ENCODE measurements at regions not wholly inside any gene's neighbourhood (a gene's known extent, or its start where the extent isn't known, plus 50 kb on each side); places are given as distances from the start of the nearest gene placed in this dataset.

- Mint-ChIP-seq H3K27ac (no peak overlapping the region), H3K36me3 (no peaks in the 10 kb centered on the region), H3K4me1 (peaks cover 0 to 5% of the 10 kb centered on the region in 2 donors), H3K4me3 (no peak overlapping the region), H3K9me3 (no peaks in the 10 kb centered on the region), H3K27me3 (ENCODE audit: low read depth in 2 of 2) (no peaks in the 10 kb centered on the region)
- DNase-seq (no peak), ATAC-seq (no peak)
- H3K27me3 ChIP-seq (ENCODE audit: control insufficient read depth, insufficient read depth, low read length), result no peaks in the 10 kb centered on the region
- H3K36me3 ChIP-seq (ENCODE audit: control insufficient read depth, insufficient read depth, low read length), result no peaks in the 10 kb centered on the region
- intact Hi-C loops (cut with micrococcal nuclease), result no loop called here
- no peak overlapping the region for H3K27ac ChIP-seq (ENCODE audit: low read length)
- no peak overlapping the region for H3K4me3 ChIP-seq (ENCODE audit: low read length)
- H3K9me3 ChIP-seq (ENCODE audit: control insufficient read depth, insufficient read depth, low read length), result no peaks in the 10 kb centered on the region
- H3K4me1 ChIP-seq (ENCODE audit: control insufficient read depth, insufficient read depth, low read length), result peaks cover 7% of the 10 kb centered on the region
- no peak for TF ChIP-seq CTCF (IDR thresholded peaks at IDR 0.05)
- 83% methylated on average over 6 of the region's 8 CpGs for WGBS (ENCODE audit: insufficient coverage)
Observed at GRCh38 chr2:47266939-47267710, 90.8 kb upstream of the CALM2 start.

DNA sequence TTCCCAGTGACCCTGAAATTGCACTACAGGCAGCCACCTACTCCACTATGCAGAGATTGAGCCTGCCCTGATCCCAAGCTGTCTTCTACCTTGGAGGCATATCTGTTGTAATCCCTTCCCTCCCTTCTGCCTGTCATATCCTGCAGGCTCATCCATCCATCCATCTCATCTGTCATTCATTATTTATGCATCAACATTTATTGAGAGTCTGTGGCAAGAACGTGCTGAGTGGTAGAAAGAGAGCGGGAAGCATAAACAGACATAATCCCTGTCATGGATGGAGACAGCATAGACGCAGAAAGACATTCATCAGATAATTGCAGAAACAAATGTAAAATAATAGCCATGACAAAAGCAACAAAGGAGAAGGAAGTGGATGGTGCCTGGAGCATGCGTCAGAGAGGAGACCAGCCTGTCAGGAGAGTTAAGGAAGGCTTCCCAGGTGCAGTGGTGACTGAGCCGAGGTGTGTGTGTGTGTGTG lies 89.5 kb upstream of the CALM2 start:
- H3K27me3 ChIP-seq (ENCODE audit: control insufficient read depth, insufficient read depth, low read length), result no peaks in the 10 kb centered on the region
- Mint-ChIP-seq H3K27me3 (ENCODE audit: low read depth in 2 of 2) (no peaks in the 10 kb centered on the region), H3K4me3 (no peak overlapping the region), H3K36me3 (no peaks in the 10 kb centered on the region), H3K27ac (no peak overlapping the region), H3K4me1 (no peaks in the 10 kb centered on the region), H3K9me3 (no peaks in the 10 kb centered on the region)
- H3K4me3 ChIP-seq (ENCODE audit: low read length), result no peak overlapping the region
- no peaks in the 10 kb centered on the region for H3K4me1 ChIP-seq (ENCODE audit: control insufficient read depth, insufficient read depth, low read length)
- H3K27ac ChIP-seq (ENCODE audit: low read length), result no peak overlapping the region
- 71% methylated on average over 5 of the region's 5 CpGs for WGBS (ENCODE audit: insufficient coverage)
- H3K36me3 ChIP-seq (ENCODE audit: control insufficient read depth, insufficient read depth, low read length), result no peaks in the 10 kb centered on the region
- DNase-seq (no peak), ATAC-seq (no peak)
- intact Hi-C loops (cut with micrococcal nuclease), result no loop called here
- no peak for TF ChIP-seq CTCF (IDR thresholded peaks at IDR 0.05)
- no peaks in the 10 kb centered on the region for H3K9me3 ChIP-seq (ENCODE audit: control insufficient read depth, insufficient read depth, low read length)

DNA sequence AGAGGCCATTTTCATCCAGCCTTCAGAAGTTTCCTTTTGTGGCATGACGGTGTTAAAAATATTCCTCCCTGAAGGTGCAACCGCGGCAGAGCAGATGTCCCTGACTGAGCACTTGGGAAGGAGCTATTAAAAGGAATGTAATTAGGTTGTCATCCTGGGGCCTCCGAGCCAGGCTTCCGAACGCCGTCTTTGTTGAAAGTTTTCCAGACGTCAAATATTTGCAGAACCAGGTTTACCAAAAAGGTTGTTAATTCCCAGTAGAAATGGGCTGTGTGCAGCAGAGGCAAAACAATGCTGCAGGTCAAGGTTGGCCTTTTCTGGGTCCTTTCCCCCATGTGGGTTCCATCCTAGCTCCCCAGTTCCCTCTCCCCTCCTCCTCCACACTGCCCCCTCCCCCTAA lies 88.8 kb upstream of the CALM2 start:
- H3K27me3 ChIP-seq (ENCODE audit: control insufficient read depth, insufficient read depth, low read length), result no peaks in the 10 kb centered on the region
- Mint-ChIP-seq H3K27ac (no peak overlapping the region), H3K4me3 (no peak overlapping the region), H3K36me3 (no peaks in the 10 kb centered on the region), H3K9me3 (no peaks in the 10 kb centered on the region), H3K4me1 (no peaks in the 10 kb centered on the region), H3K27me3 (ENCODE audit: low read depth in 2 of 2) (no peaks in the 10 kb centered on the region)
- 95% methylated on average over 8 of the region's 8 CpGs for WGBS (ENCODE audit: insufficient coverage)
- no peaks in the 10 kb centered on the region for H3K9me3 ChIP-seq (ENCODE audit: control insufficient read depth, insufficient read depth, low read length)
- no peak for DNase-seq
- intact Hi-C loops (cut with micrococcal nuclease), result no loop called here
- no peak overlapping the region for H3K27ac ChIP-seq (ENCODE audit: low read length)
- H3K4me1 ChIP-seq (ENCODE audit: control insufficient read depth, insufficient read depth, low read length), result no peaks in the 10 kb centered on the region
- ATAC-seq, result no peak
- no peak for TF ChIP-seq CTCF (IDR thresholded peaks at IDR 0.05)
- no peaks in the 10 kb centered on the region for H3K36me3 ChIP-seq (ENCODE audit: control insufficient read depth, insufficient read depth, low read length)
- no peak overlapping the region for H3K4me3 ChIP-seq (ENCODE audit: low read length)

DNA sequence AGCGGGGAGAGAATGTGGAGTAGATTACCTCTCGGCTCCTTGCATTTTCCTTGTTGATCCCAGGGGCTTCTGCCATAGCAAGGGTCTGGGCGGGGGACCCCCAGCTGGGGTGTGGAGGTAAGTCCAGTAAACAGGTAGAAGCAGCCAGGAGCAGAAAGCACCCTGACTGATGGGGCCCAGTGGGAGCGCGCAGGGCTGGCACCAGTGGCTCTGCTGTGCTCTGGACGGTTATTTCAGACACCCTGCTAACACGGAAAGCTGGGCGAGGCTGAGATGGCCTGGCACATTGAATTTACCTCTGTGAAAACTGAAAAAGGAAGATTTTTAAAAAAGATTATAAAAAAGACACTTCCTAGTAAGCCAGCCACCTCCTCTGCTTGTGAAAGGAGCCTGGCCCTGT lies 88.4 kb upstream of the CALM2 start:
- no peak for TF ChIP-seq CTCF (IDR thresholded peaks at IDR 0.05)
- H3K36me3 Mint-ChIP-seq, result no peaks in the 10 kb centered on the region
- H3K27ac Mint-ChIP-seq, result no peak overlapping the region
- Histone ChIP-seq H3K36me3 (ENCODE audit: control insufficient read depth, insufficient read depth, low read length) (no peaks in the 10 kb centered on the region), H3K4me3 (ENCODE audit: low read length) (no peak overlapping the region), H3K27ac (ENCODE audit: low read length) (no peak overlapping the region), H3K27me3 (ENCODE audit: control insufficient read depth, insufficient read depth, low read length) (no peaks in the 10 kb centered on the region), H3K9me3 (ENCODE audit: control insufficient read depth, insufficient read depth, low read length) (no peaks in the 10 kb centered on the region), H3K4me1 (ENCODE audit: control insufficient read depth, insufficient read depth, low read length) (no peaks in the 10 kb centered on the region)
- DNase-seq (no peak), ATAC-seq (no peak)
- no peaks in the 10 kb centered on the region for H3K4me1 Mint-ChIP-seq
- H3K4me3 Mint-ChIP-seq, result no peak overlapping the region
- H3K27me3 Mint-ChIP-seq (ENCODE audit: low read depth in 2 of 2), result no peaks in the 10 kb centered on the region
- intact Hi-C loops (cut with micrococcal nuclease), result no loop called here
- 99% methylated on average over 8 of the region's 8 CpGs for WGBS (ENCODE audit: insufficient coverage)
- H3K9me3 Mint-ChIP-seq, result no peaks in the 10 kb centered on the region
